ENCODE measurements at regions not wholly inside any gene's neighbourhood (a gene's known extent, or its start where the extent isn't known, plus 50 kb on each side); places are given as distances from the start of the nearest gene placed in this dataset.

DNA sequence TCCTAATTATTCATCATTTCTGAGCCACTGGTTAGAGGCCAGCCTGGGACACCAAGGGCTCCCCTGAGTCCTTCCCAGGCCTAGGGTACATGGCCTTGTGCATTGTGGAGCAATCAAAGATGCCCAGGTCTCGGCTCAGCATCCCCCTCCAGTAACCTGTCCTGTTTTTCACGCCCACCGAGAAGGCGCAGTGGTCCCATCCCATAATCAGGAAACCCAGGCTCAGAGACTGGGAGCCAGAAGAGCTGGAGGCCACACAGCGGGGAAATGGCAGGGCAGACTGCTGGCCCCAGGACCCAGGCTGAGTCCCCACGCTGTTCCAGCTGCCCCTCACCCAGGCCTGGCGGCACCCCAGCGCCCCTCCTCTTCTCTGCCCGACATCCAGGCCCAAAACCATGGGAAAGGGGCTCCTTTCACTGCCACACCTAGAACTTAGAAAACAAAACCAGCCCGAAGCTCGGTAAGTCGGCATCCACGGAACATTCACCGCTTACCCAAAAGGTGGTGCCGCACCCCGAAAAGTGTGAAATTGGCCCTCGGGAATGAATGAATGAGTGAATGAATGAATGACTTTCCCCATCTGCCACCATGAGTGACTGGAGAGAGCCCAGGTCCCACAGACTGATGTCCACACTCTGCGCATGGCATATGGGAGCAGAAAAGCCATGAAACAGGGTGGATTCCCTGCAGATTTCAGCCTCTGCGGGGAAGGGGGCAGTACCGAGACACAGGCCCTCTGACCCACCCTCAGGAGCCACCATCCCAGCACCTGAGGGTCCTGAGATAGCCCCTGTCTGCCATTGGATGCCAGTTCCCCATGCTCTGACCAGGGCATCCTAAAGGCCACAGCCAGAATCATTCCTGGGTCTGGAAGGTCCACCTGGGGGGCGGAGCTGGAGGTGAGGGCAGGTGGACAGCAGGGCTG is 132.5 kb downstream of the OLFM1 start:
- DNase-seq (ENCODE audit: extremely low spot score), result no peak
- TF ChIP-seq SUZ12 (IDR thresholded peaks at IDR 0.05) (no peak), ZNF384 (IDR thresholded peaks at IDR 0.05) (no peak), CTBP1 (IDR thresholded peaks at IDR 0.05; ENCODE audit: borderline replicate concordance) (no peak), HDGF (IDR thresholded peaks at IDR 0.05; ENCODE audit: borderline replicate concordance) (no peak), BHLHE40 (IDR thresholded peaks at IDR 0.05; ENCODE audit: borderline replicate concordance) (no peak), ARNT (IDR thresholded peaks at IDR 0.05) (no peak), NFRKB (IDR thresholded peaks at IDR 0.05) (no peak), FOXM1 (IDR thresholded peaks at IDR 0.05; ENCODE audit: borderline replicate concordance) (no peak), TARDBP (IDR thresholded peaks at IDR 0.05) (no peak), FOXA1 (IDR thresholded peaks at IDR 0.05) (no peak)
- TF ChIP-seq, protein P1, sequence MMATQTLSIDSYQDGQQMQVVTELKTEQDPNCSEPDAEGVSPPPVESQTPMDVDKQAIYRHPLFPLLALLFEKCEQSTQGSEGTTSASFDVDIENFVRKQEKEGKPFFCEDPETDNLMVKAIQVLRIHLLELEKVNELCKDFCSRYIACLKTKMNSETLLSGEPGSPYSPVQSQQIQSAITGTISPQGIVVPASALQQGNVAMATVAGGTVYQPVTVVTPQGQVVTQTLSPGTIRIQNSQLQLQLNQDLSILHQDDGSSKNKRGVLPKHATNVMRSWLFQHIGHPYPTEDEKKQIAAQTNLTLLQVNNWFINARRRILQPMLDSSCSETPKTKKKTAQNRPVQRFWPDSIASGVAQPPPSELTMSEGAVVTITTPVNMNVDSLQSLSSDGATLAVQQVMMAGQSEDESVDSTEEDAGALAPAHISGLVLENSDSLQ (IDR thresholded peaks at IDR 0.05), result no peak
- POLR2A ChIA-PET, result no interaction called here
- CTCF ChIA-PET, result no interaction called here

GRCh38 chr9:135220601-135221575 is 133.4 kb downstream of the OLFM1 start:
- ChIA-PET POLR2A (no interaction called here), CTCF (no interaction called here)
- DNase-seq (ENCODE audit: extremely low spot score), result no peak
- no peak for TF ChIP-seq FOXM1 (IDR thresholded peaks at IDR 0.05; ENCODE audit: borderline replicate concordance)
- TF ChIP-seq L3MBTL2 (conservative IDR thresholded peaks at IDR 0.05), result no peak
- TF ChIP-seq FOXK2 (IDR thresholded peaks at IDR 0.05), result no peak
- no peak for TF ChIP-seq SUZ12 (IDR thresholded peaks at IDR 0.05)

DNA sequence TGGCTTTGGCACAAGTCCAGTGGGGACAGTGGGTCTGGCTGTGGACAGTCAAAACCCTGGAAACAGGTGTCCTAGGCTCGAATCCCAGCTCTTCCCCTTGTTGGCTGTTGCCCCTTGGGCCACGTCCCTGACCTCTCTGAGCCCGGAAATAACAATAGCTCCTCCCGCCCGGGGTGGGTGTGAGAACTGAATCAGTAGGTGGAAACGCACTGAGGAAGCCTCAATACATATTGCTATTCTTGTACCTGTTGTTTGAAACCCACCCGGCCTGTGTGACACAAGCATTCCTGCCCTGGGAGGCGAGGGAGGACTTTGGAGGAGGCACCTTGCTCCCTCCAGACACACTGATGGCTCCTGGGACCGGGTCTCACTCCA is 134.1 kb downstream of the OLFM1 start:
- ChIA-PET POLR2A (no interaction called here), CTCF (no interaction called here)
- DNase-seq (ENCODE audit: extremely low spot score), result no peak
- no peak for TF ChIP-seq CTBP1 (IDR thresholded peaks at IDR 0.05; ENCODE audit: borderline replicate concordance)
- no peak for TF ChIP-seq HDGF (IDR thresholded peaks at IDR 0.05; ENCODE audit: borderline replicate concordance)
- TF ChIP-seq LEF1 (IDR thresholded peaks at IDR 0.05; ENCODE audit: borderline replicate concordance), result no peak
- TF ChIP-seq FOXM1 (IDR thresholded peaks at IDR 0.05; ENCODE audit: borderline replicate concordance), result no peak
- no peak for TF ChIP-seq L3MBTL2 (conservative IDR thresholded peaks at IDR 0.05)
- TF ChIP-seq BHLHE40 (IDR thresholded peaks at IDR 0.05; ENCODE audit: borderline replicate concordance), result no peak
- TF ChIP-seq SUZ12 (IDR thresholded peaks at IDR 0.05), result no peak
- TF ChIP-seq, protein P1 (IDR thresholded peaks at IDR 0.05), result no peak
- no peak for TF ChIP-seq ZNF384 (IDR thresholded peaks at IDR 0.05)

DNA sequence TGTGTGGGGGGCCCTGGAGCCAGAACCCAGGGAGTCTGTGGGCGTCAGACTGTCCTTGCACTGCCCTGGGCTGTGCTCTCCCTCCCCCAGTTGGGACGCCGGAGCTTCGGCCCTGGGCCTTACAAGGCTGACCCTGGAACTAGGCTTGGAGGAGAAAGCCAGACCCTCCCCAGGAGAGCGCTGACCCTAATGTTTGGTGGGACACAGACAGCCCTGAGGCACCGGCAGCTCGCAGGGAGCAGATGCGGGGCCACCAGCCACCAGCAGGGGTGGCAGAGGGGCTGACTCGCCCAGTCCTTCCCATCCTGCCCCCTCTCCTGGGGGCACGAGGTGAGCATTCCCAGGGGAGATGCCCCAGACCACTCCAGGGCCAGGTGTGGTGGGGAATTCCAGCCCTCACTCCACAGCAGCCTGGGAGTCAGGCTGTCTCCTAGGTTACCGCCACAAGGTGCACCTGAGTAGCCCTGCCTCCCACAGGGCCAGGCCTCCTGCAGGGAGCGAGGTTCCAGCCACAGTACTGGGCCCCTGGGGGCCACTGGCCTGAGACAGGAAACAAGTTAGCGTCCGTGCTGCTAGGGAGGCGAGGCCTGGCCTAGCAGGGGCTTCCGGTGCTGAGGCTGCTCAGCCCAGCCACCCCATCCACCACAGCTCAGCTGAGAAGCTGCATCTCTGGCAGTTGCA is 134.6 kb downstream of the OLFM1 start:
- ChIA-PET CTCF (no interaction called here), POLR2A (no interaction called here)
- TF ChIP-seq CTBP1 (IDR thresholded peaks at IDR 0.05; ENCODE audit: borderline replicate concordance) (no peak), FOXK2 (IDR thresholded peaks at IDR 0.05) (no peak), BHLHE40 (IDR thresholded peaks at IDR 0.05; ENCODE audit: borderline replicate concordance) (no peak), LEF1 (IDR thresholded peaks at IDR 0.05; ENCODE audit: borderline replicate concordance) (no peak), ELF4 (IDR thresholded peaks at IDR 0.05) (no peak), L3MBTL2 (conservative IDR thresholded peaks at IDR 0.05) (no peak), SP1 (IDR thresholded peaks at IDR 0.05) (no peak), FOXM1 (IDR thresholded peaks at IDR 0.05; ENCODE audit: borderline replicate concordance) (no peak), FOXA1 (IDR thresholded peaks at IDR 0.05) (no peak), ZNF384 (IDR thresholded peaks at IDR 0.05) (no peak), NFRKB (IDR thresholded peaks at IDR 0.05) (no peak)
- DNase-seq (ENCODE audit: extremely low spot score), result no peak

DNA sequence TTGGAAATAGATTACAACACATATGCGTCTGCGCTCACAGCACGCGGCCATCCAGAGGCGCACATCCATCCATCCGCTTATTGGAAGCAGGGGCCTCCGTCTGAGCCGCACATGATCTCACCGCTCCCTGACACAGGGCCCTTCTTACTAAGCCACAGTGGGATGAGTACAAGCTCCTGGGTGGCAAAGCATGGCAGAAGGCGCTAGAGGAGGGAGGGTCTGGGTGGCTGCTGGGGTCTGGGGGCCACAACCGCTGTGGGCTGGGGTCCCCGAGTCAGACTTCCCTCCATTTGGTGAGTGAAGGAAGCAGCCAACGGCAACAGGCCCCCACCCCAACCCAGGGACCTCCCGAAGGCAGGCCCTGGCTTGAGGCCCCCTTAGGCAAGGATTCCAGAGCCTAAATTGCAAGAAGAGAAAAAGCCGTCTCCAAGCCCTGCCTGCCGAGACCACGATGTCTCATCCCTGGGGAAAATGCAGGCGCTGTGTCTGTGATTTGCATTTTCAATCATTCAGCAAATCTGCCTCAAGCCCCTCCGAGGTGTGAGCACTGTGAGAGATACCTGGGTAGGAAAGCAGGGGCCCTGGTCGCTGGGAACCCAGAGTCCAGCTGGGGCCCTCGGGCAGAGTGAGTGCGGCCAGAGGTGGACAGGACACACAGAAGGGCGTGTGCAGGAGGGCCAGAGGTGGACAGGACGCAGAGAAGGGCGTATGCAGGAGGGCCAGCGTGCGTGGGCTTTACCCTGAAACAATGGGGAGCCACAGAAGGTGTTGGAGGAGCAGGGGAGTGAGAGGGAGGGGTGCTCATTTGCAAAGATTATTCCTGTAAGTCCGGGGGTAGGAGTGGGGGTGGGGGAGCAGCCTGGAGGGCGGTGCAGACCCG is 135.7 kb downstream of the OLFM1 start:
- TF ChIP-seq L3MBTL2 (conservative IDR thresholded peaks at IDR 0.05) (no peak), NFRKB (IDR thresholded peaks at IDR 0.05) (no peak), BHLHE40 (IDR thresholded peaks at IDR 0.05; ENCODE audit: borderline replicate concordance) (no peak), HDGF (IDR thresholded peaks at IDR 0.05; ENCODE audit: borderline replicate concordance) (no peak), SUZ12 (IDR thresholded peaks at IDR 0.05) (no peak), LEF1 (IDR thresholded peaks at IDR 0.05; ENCODE audit: borderline replicate concordance) (no peak), ZNF384 (IDR thresholded peaks at IDR 0.05) (no peak), ELF4 (IDR thresholded peaks at IDR 0.05) (no peak), CTBP1 (IDR thresholded peaks at IDR 0.05; ENCODE audit: borderline replicate concordance) (no peak), FOXM1 (IDR thresholded peaks at IDR 0.05; ENCODE audit: borderline replicate concordance) (no peak), ARNT (IDR thresholded peaks at IDR 0.05) (no peak), TARDBP (IDR thresholded peaks at IDR 0.05) (no peak), FOXK2 (IDR thresholded peaks at IDR 0.05) (no peak), SP1 (IDR thresholded peaks at IDR 0.05) (no peak), FOXA1 (IDR thresholded peaks at IDR 0.05) (no peak)
- TF ChIP-seq, protein P1 (IDR thresholded peaks at IDR 0.05), result no peak
- no peak for DNase-seq (ENCODE audit: extremely low spot score)
- POLR2A ChIA-PET, result no interaction called here
- CTCF ChIA-PET, result no interaction called here

All from HEK293T (cell line).